ENCODE measurements at regions not wholly inside any gene's neighbourhood (a gene's known extent, or its start where the extent isn't known, plus 50 kb on each side); places are given as distances from the start of the nearest gene placed in this dataset.
"Not testable (repeated sequence)": the region's sequence is repeated elsewhere in the genome, so short reads cannot be mapped to it uniquely, and the experiment has no call there.

DNA sequence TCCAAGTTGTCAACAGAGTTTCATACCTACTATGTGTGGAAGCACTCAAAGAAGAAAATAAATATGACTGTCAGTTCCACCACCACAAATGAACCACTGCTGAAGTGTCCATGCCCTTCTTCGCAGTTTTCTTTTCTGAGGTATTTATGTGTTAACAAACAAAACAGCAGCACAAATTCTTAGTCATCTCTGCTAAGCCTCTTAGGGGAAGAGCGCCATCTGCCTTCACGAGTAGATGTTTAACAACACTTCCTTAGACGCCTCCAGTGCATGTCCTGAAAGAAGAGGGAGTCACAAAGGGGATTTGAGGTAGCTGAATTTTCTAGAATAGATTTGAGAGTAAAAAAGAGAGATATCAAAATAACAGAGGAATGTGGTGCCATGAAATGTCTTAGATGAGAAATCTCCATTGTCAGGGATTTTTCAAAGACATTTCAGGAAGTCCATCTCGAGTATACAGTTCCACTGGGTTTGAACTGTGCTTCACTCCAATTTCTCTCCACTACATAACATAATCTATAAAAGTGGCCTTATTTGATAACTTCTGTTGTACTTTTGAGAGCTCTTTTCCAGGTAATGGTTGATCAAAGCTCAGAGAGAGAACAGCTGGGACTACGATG, 775.3 kb upstream of the POM121L12 start:
- no peak for DNase-seq (ENCODE audit: low read depth)

DNA sequence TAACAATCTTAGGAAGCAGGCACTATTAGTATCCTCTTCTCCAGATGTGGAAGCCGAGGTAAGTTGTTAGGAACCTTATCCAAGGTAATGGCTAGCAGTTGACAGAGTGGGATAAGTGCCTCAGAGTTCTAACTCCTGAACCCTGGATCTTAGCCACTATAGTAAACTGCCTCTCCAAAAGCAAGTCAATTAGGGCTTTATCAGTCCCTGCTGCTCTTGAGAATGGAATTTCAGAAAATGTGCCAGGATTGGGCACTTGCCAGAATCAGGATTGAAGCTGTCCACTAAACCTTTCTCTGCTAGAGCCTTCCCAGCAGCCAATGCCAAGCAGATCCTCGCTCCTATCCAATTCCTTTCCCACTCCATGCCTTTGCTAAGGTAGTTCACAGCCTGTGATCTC, 777.5 kb upstream of the POM121L12 start:
- no peak for DNase-seq (ENCODE audit: low read depth)

DNA sequence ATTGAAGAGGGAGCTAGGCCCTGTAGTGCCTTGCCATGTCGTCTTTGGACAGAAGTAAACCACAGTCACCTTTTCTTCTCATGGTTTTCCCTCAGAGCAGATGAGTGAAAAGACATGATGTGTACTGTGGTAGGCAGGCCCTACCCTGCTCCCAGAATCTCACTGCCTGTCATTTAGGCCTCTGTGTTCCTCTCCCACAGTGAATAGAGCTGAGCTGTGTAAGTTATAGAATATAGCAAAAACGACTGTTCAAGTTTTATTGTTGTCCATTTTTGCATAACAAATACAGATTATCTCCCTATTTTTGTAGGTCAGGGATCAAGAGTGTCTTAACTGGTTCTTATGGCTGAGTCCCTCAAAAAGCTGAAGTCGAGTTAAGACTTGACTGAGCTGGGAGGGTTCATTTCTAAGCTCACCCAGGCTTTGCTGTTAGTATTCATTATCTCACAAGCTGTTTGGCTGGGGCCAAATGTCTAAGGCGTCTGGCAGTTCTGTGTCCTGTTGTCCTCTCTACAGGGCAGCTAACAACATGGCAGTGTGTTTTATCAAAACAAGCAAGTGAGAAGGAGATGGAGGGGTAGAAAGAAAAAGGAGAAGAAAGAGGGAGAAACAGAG, 780.9 kb upstream of the POM121L12 start:
- DNase-seq (ENCODE audit: low read depth) = no peak

DNA sequence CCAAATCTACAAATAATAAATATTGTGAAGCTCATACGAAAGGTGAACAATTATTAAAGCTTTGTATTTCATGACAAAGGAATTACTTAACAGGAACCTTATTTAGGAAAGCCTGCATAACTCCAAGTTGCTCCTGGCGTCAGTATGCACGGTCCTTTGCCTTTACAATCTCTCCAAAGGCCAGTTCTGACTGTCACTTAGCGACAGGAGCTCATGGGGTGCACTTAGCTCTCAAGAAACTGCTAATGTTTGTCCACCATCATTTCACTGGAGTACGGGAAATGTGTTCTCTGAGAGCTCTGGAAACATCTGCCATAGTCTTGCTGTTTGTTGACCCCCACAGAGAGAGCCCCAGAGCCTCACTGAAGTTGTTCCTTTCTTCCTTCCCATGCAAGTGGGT, 781.5 kb upstream of the POM121L12 start:
- no peak for DNase-seq (ENCODE audit: low read depth)

DNA sequence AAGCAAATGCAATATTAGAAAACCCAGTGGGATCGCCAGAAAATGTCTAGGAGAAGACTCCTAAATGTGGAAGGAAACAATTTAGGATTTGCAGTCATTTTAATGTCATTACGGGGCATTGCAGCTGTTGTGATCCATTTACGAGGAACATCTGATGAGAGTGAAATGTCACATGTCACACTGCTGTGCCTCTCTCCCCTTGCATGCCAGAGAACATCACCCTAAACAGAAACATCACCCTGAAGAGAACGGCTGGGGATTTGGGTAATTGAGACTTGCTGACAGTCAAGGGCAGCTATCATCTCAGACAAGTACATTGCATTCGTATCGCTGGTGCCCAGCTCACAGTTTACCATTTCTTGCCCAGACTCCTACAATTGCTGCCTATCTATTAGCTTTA, 785.7 kb upstream of the POM121L12 start:
- no peak for DNase-seq (ENCODE audit: low read depth)

DNA sequence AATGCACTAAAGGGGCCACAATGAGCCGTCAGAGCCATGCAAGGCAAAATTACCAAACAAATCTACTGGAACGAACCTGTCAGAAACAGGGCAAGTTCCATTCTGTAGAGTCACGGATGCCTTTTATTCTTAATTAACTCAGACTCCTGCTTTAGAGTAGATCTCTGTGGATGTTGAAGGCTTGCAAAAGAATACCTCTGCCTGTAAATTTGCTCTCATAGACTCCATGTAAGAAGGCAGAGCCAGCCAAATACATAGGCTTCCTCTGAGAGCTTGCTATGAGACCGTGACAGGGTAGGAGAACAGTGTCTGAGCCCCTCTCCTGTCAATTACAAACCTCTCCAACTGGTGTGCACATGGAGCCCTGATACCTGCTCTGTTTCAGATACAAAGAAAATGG, 787.9 kb upstream of the POM121L12 start:
- no peak for DNase-seq (ENCODE audit: low read depth)

DNA sequence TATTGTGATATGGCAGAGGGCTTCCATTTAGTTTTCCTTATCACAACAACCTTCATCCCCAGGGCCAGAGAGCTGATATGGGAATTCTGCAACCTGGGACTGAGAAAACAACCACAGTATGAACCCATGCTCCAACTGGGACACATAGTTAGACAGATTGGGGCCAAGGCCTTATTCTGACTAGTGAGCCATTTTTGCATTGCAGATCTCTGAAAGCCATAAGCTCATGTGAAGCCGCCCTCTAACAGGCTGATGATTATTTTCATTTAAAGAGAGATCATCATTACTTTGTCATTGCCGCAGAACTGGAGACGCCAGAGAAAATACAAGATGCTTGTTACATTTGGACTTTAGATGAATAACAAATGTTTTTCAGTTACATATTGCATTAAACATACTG, 791.7 kb upstream of the POM121L12 start:
- DNase-seq (ENCODE audit: low read depth) = no peak

DNA sequence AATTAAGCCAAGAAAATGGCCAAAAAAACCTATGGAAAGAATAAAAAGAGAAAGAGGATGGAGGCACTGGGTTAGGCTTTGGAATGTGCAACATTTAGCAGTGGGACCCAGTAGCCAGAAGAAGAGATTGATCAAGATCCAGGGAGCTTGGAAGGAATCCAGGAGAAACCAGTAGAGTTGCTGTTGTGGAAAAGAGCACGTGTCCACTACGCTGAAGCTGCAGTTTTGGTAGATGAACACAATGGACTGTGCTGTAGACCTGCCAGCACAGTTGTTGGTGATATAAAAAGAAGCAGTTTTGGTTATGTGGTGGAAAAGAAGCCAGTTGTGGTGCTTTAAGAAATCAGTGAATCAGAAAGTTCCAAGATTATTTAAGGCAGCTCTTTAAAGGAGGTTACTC, 802.2 kb upstream of the POM121L12 start:
- DNase-seq (ENCODE audit: low read depth) = no peak

DNA sequence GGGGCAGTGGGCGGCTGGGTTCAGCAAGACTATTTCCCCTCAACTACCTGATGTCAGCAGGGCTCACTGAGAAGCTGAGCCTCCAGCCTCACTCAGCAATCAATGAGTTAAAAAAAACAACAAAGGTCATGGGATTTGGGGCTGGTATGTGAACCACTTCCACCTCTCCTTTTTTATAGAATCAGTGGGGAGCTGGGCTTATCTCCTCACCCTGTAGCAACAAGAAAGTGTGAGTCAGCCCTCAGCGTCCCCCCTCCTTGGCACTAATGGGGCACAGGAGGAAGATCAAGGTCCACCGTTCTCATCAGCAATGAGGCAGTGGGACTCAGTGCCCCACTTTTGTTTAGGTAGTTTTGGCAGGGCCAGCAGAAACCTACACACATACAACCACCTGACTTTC, 823.5 kb upstream of the POM121L12 start:
- DNase-seq (ENCODE audit: low read depth) = no peak

DNA sequence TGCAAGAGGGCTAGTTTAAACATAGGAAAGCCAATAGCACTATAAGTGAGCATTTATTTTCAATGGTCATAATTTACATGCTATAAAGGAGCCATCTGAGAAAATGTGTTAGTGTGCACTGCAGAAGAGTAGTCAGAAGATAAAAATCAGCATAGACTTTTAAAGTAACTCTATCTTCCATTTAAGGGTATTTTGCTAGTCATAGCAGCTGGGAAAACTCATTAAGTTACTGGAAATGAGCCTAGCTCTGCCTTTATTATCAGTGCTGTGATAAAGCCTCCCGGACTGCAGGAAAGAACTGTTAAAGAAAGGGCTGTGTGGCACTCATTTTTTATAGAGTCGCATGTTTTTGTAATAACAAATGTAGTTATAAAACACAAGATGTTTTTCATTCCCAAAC, 825.8 kb upstream of the POM121L12 start:
- DNase-seq (ENCODE audit: low read depth) = no peak

DNA sequence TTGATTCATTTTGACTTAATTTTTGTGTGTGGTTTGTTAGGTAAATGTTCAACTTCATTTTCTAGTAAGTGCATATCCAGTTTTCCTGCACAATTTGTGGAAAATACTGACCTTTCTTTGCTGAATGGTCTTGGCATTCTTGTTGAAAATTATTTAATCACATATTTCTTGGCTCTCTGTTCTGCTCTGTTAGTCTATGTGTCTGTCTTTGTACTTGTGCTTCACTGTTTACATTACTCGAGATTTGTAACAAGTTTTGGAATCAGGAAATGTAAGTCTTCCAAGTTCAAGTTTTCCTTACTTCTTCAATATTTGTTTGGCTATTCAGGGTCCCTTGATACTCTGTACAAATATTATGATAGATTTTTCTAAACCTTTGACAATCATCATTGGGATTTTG, 838.2 kb upstream of the POM121L12 start:
- no peak for DNase-seq (ENCODE audit: low read depth)

DNA sequence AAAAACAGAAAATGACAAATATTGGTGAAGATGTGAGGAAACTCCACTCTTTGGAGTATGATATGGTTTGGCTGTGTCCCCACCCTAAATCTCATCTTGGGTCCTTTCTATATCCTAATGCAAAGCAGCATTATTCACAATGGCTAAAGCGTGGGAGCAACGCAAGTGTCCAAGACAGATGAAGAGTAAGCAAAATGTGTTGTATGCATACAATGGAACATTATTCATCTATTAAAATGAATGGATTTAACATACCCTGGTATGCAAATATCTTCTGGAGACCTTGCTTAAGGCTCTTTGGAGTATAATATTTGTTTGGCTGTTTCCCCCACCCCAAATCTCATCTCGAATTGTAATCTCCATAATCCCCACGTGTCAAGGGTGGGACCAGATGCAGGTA, 839.8 kb upstream of the POM121L12 start:
- no peak for DNase-seq (ENCODE audit: low read depth)

DNA sequence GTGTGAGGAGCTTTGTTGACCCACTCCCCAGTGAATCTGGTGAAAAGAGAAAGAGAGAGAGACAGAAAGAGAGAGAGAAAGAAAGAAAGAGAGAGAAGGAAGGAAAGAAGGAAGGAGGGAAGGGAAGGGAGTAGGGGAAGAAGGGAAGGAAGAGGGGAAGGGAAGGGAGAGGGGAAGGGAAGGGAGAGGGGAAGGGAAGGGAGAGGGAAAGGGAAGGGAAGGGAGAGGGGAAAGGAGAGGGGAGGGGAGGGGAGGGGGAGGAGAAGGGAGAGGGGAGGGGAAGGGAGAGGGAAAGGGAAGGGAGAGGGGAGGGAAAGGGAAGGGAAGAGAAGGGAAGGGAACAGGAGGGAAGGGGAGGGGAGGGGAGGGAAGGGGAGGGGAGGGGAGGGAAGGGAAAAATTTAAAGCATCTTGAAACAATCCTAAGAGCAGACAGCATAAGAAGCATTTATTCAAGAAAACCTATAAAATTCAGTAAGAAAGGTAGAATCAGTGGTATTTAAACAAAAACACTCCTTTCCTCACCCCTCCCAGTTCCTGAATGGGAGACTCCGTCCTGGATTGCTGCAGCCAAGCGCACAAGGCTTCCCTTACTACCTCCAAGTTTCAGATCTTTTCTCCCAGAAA, 846.2 kb upstream of the POM121L12 start:
- DNase-seq (ENCODE audit: low read depth) = no peak

DNA sequence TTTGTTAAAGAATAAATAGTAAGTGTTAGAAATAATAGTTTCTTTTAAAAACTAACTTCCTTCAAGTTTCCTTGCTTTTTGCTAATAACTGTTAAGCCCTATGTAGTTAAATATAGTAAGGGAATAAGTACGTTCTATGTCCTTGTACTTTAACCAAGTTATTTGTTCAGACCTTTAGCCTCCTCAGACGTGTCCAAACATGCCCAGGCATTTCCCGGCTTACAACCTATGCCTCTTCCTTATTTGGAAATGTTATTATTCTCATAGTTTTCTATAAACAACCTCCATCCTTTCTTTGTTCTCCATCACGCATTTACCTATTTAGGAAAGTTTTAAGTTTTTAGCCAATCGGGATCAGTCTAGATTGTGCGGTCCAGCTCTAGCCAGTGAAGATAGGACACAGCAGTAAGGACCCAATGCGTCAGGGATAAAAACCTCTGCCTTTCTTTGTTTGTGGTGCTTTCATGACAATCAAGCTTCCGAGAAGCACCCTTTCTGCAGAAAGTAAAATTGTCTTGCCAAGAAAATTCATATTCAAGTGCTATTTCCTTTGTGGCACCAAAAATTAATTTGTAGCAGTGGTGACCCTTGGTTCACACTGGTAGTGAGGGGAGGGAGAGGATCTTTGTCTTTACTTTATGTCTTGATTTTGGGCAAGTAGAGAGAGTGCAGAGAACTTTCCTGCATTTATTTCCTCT, 851.3 kb upstream of the POM121L12 start:
- no peak for DNase-seq (ENCODE audit: low read depth)

DNA sequence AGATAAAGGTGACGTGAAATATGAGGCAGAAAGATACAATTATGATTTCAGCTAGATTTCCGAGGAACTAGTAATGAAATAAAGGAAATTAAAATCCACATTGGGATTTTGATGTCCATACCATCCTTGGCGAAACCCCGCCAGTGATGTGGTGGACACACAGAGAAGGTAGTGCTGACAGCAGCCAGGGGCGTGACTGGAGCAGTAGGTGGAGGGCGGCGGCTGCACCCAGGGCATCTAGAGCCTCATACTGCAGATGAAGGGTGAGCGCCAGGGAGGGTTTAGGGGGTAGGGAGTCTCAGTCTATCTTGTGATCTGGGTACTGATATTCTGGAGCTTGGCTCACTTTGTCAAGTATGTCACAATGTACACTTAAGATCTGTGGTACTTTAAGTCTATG, 855.5 kb upstream of the POM121L12 start:
- no peak for DNase-seq (ENCODE audit: low read depth)

DNA sequence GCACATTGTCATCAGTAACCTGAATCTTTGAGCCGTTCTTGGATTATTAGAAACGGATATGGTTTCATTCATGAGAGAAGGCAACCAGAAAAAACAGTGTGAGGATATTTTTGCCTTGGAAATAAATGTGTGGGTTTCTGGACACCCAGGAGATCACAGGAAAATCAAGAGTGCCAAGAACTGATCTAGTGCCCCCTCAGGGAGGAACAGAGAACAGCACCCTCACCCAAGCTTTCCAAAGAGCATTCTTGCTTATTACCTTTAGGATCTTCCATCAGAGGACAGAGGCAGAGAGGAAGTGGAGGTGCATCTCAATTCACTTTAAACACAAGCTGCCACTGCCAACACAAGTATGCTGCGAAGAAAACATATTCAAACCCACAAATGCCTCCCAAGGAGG, 851.5 kb upstream of the COBL start:
- DNase-seq (ENCODE audit: low read depth) = no peak

DNA sequence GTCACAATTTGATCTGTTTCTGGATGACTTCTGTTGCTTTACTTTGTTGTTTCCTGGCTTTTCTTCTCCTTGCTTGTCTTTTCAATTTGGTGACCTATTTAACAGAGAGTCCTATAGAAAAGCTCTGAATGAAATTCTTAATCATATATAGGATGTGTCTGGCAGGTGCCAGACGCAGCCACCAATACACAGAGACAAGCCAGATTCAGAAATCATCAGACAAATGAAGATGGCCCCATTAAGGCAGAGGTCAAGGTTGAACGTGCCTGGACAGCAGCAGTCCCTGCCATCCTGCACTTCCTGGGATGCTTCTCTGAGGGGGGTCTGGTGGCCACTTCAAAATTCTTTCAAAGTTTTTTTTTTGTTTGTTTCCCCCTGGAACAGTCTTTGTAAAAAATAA, 846.7 kb upstream of the COBL start:
- no peak for DNase-seq (ENCODE audit: low read depth)

DNA sequence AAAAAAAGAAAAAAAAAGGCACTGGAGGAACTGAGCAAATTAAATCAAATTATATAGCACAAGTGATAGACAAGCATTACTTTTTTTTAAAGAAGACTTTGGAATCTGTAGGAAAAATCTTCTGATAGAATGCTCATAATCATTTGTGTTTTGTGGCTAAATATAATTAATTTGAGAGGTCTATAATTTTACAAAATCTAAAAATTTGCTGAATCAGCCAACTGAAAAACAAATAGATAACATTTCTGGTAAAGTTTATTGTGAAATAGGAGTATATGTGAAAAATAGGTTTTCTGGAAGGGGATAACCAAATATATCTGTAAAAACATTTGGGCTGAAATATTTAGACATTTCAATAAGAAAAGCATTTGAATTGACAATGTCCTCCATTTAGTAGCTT, 844.9 kb upstream of the COBL start:
- no peak for DNase-seq (ENCODE audit: low read depth)

DNA sequence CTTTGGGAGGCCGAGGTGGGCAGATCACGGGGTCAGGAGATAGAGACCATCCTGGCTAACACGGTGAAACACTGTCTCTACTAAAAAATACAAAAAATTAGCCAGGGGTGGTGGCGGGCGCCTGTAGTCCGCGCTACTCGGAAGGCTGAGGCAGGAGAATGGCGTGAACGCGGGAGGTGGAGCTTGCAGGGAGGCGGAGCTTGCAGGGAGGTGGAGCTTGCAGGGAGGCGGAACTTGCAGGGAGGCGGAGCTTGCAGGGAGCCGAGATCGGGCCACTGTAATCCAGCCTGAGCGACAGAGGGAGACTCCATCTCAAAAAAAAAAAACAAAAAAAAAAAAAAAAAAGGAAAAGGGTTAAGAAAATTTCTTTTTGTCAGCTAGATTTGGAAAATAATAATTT, 842.8 kb upstream of the COBL start:
- not testable (repeated sequence) for DNase-seq (ENCODE audit: low read depth)

DNA sequence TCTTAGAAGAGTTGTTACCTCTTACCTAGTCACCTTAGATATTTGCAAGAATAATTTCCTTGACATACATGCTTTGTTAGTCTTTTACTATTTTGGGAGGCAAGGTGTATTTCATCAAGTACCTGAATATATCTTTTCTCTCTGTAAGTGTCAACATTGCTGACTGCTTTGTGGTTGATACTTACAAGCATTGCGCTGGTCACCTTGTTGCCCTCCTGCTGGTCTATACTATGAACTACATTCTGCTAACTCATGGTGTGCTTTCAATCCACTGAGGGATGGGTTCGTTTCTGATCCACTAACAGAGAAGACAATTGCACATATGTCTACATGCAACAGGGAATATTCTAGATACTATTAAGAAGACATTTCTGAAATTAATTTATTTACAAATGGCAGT, 837.8 kb upstream of the COBL start:
- no peak for DNase-seq (ENCODE audit: low read depth)

DNA sequence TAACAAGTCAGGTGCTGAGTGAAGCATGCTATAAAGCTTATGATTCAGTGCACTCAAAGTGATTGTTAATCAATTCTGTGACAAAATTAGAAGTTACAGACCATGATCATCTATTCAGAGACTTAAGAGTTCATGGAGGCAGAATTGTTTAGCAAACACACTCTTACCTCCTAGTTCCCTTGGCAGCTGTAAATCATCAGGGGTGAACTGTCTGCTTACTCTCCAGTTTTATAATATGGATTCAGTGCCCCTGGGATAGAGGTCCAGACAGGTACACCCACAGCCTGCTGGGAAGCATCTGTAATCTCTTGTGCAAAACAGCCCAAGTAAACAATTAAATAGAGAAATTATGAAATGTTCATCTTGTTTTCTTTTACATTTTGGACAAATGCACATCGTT, 835.0 kb upstream of the COBL start:
- no peak for DNase-seq (ENCODE audit: low read depth)

DNA sequence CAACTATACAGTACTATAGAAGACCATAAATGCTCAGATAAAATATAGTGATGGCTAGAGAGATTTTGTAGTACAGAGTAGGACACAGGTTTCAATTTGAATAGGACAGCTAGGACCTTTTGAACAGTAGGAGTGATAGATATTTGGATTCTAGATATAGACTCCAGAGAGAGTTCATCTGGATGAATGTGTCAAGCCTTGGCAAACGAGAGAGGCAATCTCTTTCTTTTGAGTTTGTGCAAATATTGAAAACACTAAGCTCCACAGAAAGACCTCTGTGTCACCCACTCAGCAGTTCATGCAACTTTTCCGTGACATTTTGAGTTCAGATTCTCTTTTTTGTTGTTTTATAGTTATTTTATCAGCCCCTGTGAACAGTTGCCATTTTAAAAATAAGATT, 834.3 kb upstream of the COBL start:
- DNase-seq (ENCODE audit: low read depth) = no peak

DNA sequence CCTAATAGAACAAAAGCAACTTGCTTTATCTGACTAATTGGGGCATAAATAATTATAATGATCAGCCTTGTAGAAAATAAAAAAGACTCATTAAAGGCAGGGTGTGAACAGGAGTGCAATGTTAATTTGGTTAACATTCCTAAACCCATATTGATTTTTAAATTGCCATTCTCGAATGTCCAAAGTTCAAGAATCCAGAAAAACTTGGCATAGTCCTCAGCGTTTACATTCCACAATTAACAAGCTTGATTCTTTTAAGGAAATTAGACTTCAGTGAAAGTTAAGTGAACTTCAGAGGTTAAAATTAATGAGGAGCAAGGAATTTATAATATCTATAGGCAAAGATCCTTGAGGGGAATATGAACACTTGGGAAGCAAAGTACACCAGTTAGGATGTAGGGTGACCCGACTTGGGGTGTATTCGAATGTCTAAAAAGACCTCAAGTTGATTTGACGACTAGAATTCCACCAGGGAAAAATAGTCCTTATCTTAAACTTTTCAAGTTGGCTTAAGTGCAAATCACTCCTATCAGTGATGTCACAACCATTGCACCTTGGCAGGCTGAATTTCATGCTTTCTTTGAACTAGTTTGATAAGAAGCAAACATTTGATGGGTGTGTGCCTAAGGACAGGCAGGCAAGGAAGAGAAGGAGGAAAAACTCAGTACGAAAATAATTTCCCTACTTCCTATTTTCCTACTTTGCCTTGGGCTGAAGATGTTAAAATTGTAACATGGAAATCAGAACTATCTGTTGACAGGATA, 830.4 kb upstream of the COBL start:
- DNase-seq (ENCODE audit: low read depth) = no peak

All from activated T-cell treated with anti-CD3 and anti-CD28 coated beads for 1 hour (primary cell).